ENCODE measurements at regions not wholly inside any gene's neighbourhood (a gene's known extent, or its start where the extent isn't known, plus 50 kb on each side); places are given as distances from the start of the nearest gene placed in this dataset.

- no peak overlapping the region for H3K4me3 ChIP-seq (ENCODE audit: low read length)
- no peak for TF ChIP-seq CTCF (IDR thresholded peaks at IDR 0.05; ENCODE audit: insufficient read depth, low read depth, low read length, missing control alignments)
- no peak for DNase-seq (ENCODE audit: low read depth)
Measured at GRCh38 chr4:58216461-58216860, 1106.3 kb upstream of the IGFBP7 start.

- H3K4me3 ChIP-seq (ENCODE audit: low read length): no peak overlapping the region
- no peak for DNase-seq (ENCODE audit: low read depth)
- no peak for TF ChIP-seq CTCF (IDR thresholded peaks at IDR 0.05; ENCODE audit: insufficient read depth, low read depth, low read length, missing control alignments)
Measured at GRCh38 chr4:58214376-58214775, 1104.2 kb upstream of the IGFBP7 start.

GRCh38 chr4:58209551-58209950 lies 1099.4 kb upstream of the IGFBP7 start:
- H3K4me3 ChIP-seq (ENCODE audit: low read length): no peak overlapping the region
- no peak for TF ChIP-seq CTCF (IDR thresholded peaks at IDR 0.05; ENCODE audit: insufficient read depth, low read depth, low read length, missing control alignments)
- DNase-seq (ENCODE audit: low read depth): no peak

GRCh38 chr4:58209001-58209400 lies 1098.8 kb upstream of the IGFBP7 start:
- DNase-seq (ENCODE audit: low read depth): no peak
- H3K4me3 ChIP-seq (ENCODE audit: low read length): no peak overlapping the region
- no peak for TF ChIP-seq CTCF (IDR thresholded peaks at IDR 0.05; ENCODE audit: insufficient read depth, low read depth, low read length, missing control alignments)

GRCh38 chr4:58205446-58206235 lies 1095.5 kb upstream of the IGFBP7 start:
- DNase-seq (ENCODE audit: low read depth): no peak
- H3K4me3 ChIP-seq (ENCODE audit: low read length): no peak overlapping the region
- no peak for TF ChIP-seq CTCF (IDR thresholded peaks at IDR 0.05; ENCODE audit: insufficient read depth, low read depth, low read length, missing control alignments)

- no peak for TF ChIP-seq CTCF (IDR thresholded peaks at IDR 0.05; ENCODE audit: insufficient read depth, low read depth, low read length, missing control alignments)
- DNase-seq (ENCODE audit: low read depth): no peak
- H3K4me3 ChIP-seq (ENCODE audit: low read length): no peak overlapping the region
Measured at GRCh38 chr4:58192217-58192616, 1082.0 kb upstream of the IGFBP7 start.

GRCh38 chr4:58191109-58191508 lies 1080.9 kb upstream of the IGFBP7 start:
- H3K4me3 ChIP-seq (ENCODE audit: low read length): no peak overlapping the region
- TF ChIP-seq CTCF (IDR thresholded peaks at IDR 0.05; ENCODE audit: insufficient read depth, low read depth, low read length, missing control alignments): no peak
- DNase-seq (ENCODE audit: low read depth): no peak
